Posterior vena cava (tissue), 2 donors: ENCODE measurements at regions not wholly inside any gene's neighbourhood (a gene's known extent, or its start where the extent isn't known, plus 50 kb on each side); places are given as distances from the start of the nearest gene placed in this dataset.
"Not testable (repeated sequence)": the region's sequence is repeated elsewhere in the genome, so short reads cannot be mapped to it uniquely, and the experiment has no call there.

ENCODE experiments used
- DNase-seq: peaks from one replicate; pipeline ENCODE4 v3.0.0-alpha.2; 2020; ENCODE audit warnings: low spot score
- intact Hi-C, 2 donors: fragments of 100-400 bp; cut with DNase I; formaldehyde crosslinking; loops; one replicate each; pipeline versions ENCODE4 v1.14.1 to v1.14.2; 2022 to 2023
- donor health status: DM: yes; HTN: yes; CAD: no.
- donor health status: DM: yes; HTN: yes; CAD: no.

GRCh38 chr9:119881898-119882297 lies 512.7 kb upstream of the BRINP1 start:
- DNase-seq = no peak
- intact Hi-C loops = loop anchor here in 1 of 2 donors (1.0 kb wide), 1 partner anchor 23 kb away; no protein-coding TSS in a partner anchor

- intact Hi-C loops = no loop called here
- no peak for DNase-seq
Measured at GRCh38 chr9:119880361-119880760, 511.1 kb upstream of the BRINP1 start.

GRCh38 chr9:119877306-119877705 lies 508.1 kb upstream of the BRINP1 start:
- DNase-seq = no peak
- intact Hi-C loops = no loop called here

GRCh38 chr9:119873877-119874276 lies 504.6 kb upstream of the BRINP1 start:
- intact Hi-C loops = no loop called here
- no peak for DNase-seq

GRCh38 chr9:119870251-119870650 lies 501.0 kb upstream of the BRINP1 start:
- DNase-seq, intact Hi-C loops: not testable (repeated sequence)

- intact Hi-C loops = no loop called here
- no peak for DNase-seq
Measured at GRCh38 chr9:119868694-119869093, 499.5 kb upstream of the BRINP1 start.

GRCh38 chr9:119861842-119862241 lies 492.6 kb upstream of the BRINP1 start:
- intact Hi-C loops = no loop called here
- no peak for DNase-seq

GRCh38 chr9:119859128-119859527 lies 489.9 kb upstream of the BRINP1 start:
- intact Hi-C loops = loop anchor here in 1 of 2 donors (1.0 kb wide), 1 partner anchor 23 kb away; no protein-coding TSS in a partner anchor
- DNase-seq = no peak

GRCh38 chr9:119853126-119853525 lies 483.9 kb upstream of the BRINP1 start:
- no peak for DNase-seq
- intact Hi-C loops = no loop called here

- intact Hi-C loops = no loop called here
- DNase-seq = no peak
Measured at GRCh38 chr9:119852390-119852789, 483.2 kb upstream of the BRINP1 start.

GRCh38 chr9:119844431-119844830 lies 475.2 kb upstream of the BRINP1 start:
- intact Hi-C loops = no loop called here
- DNase-seq = no peak

GRCh38 chr9:119841016-119841415 lies 471.8 kb upstream of the BRINP1 start:
- intact Hi-C loops = no loop called here
- DNase-seq = no peak

- no peak for DNase-seq
- intact Hi-C loops = no loop called here
Measured at GRCh38 chr9:119839888-119840287, 470.7 kb upstream of the BRINP1 start.

GRCh38 chr9:119838210-119838609 lies 469.0 kb upstream of the BRINP1 start:
- no peak for DNase-seq
- intact Hi-C loops = no loop called here

- intact Hi-C loops = no loop called here
- no peak for DNase-seq
Measured at GRCh38 chr9:119836036-119836435, 466.8 kb upstream of the BRINP1 start.

GRCh38 chr9:119834064-119834620 lies 464.9 kb upstream of the BRINP1 start:
- no peak for DNase-seq
- intact Hi-C loops = no loop called here

- intact Hi-C loops = no loop called here
- DNase-seq = no peak
Measured at GRCh38 chr9:119831309-119831708, 462.1 kb upstream of the BRINP1 start.

- intact Hi-C loops = no loop called here
- DNase-seq = no peak
Measured at GRCh38 chr9:119829748-119830147, 460.5 kb upstream of the BRINP1 start.

GRCh38 chr9:119829186-119829585 lies 460.0 kb upstream of the BRINP1 start:
- DNase-seq = no peak
- intact Hi-C loops = no loop called here

- intact Hi-C loops = no loop called here
- DNase-seq = no peak
Measured at GRCh38 chr9:119827526-119827925, 458.3 kb upstream of the BRINP1 start.

GRCh38 chr9:119827126-119827525 lies 457.9 kb upstream of the BRINP1 start:
- intact Hi-C loops = no loop called here
- DNase-seq = no peak
